NCI-H1105 treated with DMSO at 0.1 percent for 48 hours (cell line): ENCODE measurements at regions not wholly inside any gene's neighbourhood (a gene's known extent, or its start where the extent isn't known, plus 50 kb on each side); places are given as distances from the start of the nearest gene placed in this dataset.

ENCODE experiments used
- DNase-seq: peaks from one replicate; lab custom pipeline; 2025; lab: John Stamatoyannopoulos, UW

DNA sequence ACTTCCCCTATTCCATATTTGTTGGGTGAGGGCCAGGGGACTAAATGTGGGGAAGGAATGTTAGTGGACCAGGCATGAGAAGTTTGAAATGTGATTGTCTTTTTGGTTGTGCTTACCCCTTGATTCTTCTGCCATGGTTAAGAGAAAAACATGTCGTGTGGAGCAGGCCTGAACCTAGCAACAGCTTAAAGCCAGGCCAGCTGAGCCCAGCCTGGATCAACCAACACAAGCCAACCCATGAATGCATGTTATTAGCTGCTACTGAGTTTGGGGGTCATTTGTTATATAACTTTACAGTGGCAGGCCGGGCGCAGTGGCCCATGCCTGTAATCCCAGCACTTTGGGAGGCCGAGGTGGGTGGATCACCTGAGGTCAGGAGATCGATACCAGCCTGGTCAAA is 52.4 kb upstream of the TRIO start:
- no peak for DNase-seq

DNA sequence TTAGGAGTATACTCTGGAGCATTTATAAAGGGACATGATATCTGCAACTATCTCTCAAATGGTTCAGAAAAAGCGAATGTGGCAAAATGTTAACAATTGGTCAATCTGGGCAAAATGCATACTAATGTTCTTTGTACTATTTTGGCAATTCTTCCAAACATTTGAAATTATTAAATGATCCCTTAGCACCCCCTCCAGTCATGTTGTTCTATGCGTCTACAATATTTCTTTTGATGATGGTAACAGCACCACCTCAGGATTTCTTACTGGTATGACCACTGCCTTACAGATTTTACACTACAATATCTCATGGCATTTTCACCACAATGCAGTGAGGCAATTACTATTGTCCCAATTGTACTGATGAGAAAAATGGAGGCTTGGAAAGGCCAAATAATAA is 52.9 kb upstream of the TRIO start:
- DNase-seq: no peak

DNA sequence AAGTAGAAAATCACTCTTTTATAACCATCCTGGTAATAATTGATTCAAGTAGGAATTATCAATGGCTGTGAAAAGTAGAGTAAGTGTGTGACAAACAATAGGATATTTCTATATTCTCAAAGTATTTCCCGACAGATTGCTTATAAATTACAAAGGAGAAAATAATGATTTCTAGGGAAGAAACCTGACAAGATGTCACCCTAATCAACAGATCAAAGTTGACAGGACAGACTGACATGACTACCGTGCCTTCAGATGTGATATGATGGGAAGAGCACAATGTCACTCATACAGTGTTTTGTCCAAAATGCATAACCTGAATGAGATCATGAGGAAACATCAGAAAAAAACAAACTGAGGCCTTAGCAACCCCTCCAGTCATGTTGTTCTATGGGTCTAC is 53.9 kb upstream of the TRIO start:
- DNase-seq: no peak

DNA sequence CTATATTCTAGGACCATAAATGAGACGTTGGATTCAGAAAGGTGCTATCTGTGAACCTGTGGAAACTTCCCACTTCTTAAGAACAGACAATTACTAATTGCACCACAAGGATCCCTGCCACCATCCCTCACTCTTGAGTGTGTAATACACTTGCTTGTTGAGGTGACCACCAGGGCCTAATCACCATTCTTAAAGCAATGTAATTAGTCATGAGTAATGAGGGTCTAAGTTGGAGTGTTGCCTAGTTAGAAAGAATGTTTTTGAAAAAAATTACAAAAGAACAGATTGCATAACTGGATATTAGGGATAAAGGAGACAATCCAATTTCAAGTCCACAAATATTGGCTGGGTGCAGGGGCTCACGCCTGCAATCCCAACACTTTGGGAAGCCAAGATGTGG is 56.9 kb upstream of the TRIO start:
- no peak for DNase-seq

DNA sequence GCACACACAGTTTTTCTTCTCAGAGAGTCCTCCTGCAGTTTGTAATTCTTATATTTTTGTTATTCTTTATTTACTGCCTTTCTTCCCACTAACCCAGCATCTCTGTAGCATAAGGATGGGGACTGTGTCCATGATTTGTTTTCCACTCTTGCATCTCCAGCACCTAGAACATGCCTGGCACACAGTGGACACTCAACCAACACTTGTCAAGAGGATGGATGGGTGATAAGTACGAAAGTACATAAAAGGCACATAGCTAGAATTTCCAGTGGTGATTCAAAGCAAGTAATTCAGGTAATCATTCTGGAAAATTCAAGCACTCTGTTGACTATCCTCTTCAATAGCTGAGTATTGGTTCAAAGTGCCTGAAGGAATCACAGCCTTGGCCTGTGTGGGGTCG is 60.2 kb upstream of the TRIO start:
- DNase-seq: no peak

DNA sequence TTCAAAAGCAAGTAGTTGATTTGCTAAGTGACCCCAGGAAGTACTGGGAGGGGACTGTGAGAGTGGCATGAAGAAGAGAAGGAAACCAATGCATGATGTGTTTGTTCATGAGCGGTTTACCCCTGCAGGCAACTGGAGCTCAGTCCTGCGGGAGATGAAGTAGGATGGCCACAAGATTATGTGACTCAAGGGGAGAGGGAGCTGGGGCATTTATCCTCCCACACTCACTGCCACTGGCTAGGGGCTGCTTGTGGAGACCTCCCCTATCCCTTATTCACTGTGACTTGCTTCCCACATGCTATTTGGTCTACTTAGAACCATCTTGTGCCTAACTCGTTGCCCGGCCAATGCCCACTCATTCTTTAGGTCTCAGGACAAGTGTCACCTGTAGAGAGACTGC is 60.6 kb upstream of the TRIO start:
- no peak for DNase-seq

DNA sequence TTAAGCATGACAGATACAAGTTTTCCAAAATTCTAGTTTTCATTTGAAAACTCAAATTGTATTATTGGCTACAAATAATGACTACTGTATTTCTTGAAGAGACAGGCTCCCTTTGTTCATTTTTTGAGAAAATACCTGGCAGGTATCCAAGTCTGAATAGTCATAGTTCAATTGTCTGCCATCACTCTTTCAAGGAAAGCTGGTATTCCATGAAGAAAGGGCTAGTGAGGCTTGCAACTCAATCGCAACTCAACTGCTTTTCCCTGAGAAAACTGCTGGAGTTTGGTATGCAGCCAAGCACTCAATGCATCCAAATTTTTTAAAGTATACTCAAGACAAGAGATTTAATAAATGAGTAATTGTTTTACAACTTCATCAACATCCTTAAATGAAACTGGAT is 61.4 kb upstream of the TRIO start:
- no peak for DNase-seq

DNA sequence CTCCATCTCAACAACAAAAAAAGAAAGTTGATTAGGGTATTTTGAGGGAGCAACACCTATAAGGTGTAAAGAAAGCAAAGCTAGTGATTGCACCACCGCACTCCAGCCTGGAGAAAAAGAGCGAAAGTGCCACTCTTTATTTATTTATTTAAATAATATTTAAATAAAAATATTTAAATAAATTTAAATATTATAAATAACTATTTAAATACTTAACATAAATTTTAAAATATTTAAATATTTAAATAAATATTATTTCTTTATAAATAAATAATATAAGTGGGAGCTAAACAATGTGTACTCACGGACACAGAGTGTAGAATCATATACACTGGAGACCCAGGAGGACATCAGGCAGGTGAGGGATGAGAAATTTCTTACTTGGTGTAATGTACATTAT is 64.4 kb upstream of the TRIO start:
- DNase-seq: no peak

DNA sequence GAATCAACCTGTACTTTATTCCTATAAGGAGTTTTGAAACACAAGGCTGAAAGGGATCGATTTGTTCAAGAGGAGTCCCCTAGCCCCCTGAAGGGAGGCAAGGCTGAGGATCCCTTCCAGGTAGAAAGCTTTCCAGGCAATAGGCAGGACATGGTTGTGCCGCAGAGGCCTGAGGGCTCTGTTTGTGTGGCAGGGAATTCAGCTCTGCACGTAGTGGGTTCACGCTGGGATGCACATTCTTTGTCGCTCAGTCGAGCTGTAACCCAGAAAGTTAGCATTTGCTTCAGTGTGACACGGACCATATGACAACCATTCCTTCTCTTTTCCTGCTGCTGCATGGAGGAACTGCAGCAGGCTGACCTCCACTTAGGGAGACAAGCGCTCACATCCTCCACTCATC is 65.6 kb upstream of the TRIO start:
- DNase-seq: no peak

DNA sequence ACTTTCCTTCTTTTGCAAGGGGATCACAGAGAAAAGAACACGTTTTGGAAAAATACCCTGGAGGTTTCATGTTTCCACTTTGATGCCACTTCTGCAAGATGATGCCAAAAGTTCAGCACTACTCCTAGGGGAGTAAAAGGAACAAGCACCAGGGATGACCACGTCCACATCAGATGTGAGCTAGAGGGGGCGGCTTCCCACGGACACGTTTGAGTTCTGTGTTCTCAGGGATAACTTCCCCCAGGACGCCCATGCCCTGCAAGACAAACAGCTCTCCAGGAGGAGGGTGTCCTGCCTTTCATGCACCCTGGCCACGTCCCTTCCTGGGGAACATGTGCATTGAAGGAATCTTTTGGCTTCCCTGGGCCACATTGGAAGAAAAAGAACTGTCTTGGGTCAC is 66.6 kb upstream of the TRIO start:
- DNase-seq: no peak

DNA sequence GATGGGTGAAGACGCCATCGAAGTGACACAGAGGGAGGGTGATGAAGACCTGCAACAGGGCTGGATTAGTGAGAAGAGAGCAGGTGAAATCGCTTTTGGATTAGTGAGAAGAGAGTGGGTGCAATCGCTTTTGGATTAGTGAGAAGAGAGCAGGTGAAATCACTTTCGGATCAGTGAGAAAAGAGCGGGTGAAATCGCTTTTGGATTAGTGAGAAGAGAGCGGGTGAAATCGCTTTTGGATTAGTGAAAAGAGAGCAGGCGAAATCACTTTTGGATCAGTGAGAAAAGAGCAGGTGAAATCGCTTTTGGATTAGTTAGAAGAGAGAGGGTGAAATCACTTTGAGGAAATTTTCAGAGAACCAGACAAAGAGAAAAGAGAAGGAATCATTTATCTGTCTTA is 67.2 kb upstream of the TRIO start:
- no peak for DNase-seq

DNA sequence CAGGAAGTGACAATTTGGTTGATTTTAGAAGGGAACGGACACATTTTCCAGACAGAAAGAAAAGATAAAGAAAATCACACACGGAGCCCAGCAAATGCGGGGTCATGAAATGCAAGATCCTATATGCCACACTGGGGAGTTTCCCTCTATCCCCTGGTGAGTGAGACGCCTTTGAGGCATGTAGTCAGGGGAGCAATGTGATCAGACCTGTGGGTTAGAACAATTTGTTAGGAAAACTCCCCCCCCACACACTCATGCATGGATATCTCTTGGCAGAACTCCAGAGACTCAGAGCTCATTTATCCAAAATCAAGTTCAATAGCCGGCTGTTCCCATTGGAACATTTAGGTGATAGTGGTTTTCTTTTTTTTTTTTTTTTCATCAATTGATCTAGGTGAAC is 71.7 kb upstream of the TRIO start:
- DNase-seq: peak; percentile 8

DNA sequence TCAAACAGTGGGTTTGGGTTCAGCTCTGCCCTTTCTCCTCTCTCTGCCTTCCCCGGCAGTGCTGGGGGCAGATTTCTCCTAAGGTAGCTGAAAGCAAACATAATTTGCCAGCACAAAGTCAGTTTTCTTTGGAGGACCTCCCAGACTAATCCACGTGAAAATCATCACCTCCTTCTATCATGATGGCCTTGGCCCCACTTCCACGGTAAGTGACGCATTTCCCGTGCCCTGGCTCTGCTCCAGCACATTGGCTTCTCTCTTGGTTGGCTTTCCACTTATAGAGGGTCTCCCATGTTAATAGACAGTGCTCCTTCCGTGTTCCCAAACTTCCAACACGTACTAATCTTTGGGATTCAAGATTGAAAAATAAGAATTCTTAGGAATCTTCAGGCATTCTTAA is 74.1 kb upstream of the TRIO start:
- DNase-seq: no peak

DNA sequence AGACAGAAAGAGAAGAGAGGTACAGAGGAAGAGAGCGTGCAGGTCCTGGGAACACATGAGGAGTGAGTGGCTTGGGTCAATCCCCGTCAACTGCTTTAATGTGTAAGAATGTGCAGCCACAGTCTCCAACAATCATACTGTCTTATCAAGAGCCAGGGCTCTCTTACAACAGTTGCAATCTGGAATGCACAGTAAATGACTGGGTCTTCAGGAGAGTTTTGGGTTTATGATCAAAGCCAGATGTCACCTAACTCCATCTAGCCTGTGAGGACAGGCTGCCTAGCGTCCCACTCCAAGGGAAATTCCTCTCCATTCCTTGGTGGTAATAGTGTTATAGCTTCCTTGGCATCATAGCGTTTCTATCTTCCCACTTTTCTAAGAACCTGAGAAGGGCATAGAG is 75.0 kb upstream of the TRIO start:
- DNase-seq: no peak

DNA sequence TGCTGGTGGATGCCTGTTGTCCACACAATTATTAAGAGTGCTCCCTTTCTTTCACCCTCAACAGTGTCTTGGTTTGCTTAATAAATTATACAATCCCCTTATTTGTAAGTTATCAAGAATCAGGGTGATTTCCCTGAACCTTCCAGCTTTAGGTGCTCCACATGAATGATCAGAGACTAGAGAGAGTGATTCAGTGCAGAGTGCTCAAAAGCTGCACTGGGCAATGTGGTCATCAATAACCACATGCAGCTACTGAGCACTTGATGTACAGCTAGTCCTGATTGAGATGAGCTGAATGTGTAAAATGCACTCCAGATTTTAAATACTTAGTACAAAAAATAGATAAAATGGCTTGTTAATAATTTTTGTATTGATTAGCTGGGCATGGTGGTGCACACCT is 76.8 kb upstream of the TRIO start:
- DNase-seq: no peak

DNA sequence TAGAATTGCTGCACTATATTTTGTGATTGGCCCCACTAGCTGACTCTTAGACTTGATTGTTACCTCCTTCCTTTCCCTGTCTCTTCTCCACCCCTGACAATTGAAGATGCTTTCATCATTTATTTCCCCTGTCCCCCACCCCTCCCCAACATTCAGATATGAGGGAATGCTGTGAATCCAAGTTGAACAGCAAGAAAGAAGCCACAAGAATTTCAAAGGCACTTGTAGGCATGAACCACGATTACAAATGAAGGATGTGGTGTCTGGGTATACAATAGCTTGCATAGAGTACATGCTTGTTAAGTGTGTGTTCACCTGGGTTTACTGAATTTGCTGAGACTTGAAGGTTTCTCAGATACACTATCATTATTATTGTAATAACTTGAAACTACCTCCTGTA is 78.3 kb upstream of the TRIO start:
- DNase-seq: no peak

DNA sequence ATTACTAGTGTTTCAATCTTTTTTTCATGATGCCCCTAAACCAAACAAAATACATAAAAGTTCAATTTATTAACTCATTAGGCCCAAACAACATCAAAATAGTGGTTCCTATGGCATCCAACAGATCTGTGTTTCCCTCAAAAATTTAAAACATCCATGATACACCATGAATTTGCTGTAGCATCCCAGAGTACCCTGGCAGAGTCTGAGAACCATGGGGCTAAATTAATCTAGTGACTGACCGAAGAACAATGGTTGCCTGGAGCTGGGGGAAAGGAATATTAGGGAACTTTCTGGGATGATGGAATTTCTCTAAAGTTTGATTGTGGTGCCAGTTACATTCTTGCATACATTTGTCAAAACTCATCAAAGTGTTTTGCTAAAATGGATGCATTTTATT is 79.5 kb upstream of the TRIO start:
- no peak for DNase-seq

DNA sequence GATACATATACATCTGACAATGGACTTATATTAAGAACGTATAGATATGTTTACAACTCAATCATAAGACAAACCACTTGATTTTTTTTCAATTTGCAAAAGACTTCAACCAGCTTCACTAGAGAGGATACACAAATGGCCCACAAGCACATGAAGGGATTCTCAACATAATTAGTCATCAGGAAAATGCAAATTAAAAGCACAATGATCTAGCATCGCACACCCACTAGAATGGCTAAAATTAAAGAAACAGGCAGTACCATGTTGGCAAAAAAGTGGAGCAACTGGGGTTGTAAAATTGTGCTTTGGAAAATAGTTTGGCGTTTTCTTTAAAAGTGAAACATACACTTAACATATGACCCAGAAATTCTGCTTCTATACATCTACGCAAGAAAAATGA is 80.0 kb upstream of the TRIO start:
- DNase-seq: no peak

DNA sequence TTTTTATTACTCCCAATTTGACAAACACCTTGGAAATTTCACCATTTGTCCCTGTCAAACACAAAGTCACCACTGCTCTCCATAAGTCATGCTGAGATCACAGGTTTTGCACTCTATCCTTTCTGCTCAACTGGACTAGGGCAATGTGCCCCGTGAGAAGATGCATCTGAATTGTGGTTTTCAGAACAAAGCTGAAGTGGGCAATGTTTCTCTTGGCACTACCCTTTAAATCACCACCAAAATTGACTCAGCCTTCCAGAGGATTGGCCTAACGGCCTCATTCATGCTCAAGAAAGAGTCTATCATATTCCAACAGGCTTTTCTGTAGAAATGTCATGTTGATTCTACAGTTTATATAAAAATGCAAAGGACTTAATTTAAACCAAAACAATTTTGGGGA is 81.0 kb upstream of the TRIO start:
- DNase-seq: no peak

DNA sequence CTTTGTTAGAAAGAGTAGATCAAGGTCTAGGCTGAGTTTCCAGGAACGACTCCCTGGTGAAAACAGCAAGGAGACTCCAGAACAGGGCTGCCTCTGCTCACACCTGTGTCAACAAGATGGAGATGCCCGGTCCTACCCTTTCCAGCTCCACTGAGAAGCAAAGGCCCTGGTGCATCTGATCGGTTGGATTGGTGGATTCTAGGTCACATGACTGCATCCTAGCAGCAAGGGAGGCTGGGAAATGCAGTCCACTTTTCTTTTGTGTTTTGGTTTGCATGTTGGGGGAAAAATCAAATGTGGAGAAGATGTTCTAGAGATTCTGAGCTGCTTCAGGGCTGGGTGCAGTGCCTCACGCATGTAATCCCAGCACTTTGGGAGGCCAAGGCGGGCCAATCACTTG is 82.0 kb upstream of the TRIO start:
- DNase-seq: no peak

DNA sequence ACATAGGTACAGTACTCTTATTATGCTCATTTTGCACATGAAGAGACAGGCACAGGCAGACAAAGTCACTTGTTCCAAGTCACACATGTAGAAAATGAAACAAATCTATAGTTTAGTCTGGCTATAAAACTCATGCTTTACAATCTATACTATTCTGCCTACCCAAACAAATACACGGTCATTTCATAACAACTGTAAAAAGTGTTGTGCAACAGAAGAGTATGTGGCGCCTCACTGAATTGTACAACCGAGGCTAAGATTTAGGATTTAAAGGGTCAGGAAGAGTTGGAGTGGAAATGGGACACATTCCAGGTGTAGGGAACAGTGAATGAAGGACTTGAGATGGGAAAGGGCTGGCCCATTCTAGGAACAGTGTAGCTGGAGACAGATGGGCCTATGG is 82.9 kb upstream of the TRIO start:
- no peak for DNase-seq

DNA sequence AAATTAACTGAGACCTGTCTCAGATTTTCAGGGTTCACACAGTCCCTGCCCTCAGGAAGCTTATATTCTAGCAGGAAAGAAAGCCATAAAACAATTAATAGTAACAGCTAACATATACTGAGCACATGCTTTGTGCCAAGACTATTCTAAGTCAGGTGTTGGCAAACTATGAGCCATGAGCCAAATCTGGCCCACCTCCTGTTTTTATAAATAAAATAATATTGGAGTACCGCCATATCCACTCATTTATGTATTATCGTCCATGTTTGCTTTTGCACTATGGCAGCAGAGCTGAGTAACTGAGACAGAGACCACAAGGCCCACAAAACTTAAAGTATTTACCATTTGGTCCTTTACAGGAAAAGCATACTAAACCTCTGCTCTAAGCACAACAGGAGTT is 83.3 kb upstream of the TRIO start:
- DNase-seq: no peak

DNA sequence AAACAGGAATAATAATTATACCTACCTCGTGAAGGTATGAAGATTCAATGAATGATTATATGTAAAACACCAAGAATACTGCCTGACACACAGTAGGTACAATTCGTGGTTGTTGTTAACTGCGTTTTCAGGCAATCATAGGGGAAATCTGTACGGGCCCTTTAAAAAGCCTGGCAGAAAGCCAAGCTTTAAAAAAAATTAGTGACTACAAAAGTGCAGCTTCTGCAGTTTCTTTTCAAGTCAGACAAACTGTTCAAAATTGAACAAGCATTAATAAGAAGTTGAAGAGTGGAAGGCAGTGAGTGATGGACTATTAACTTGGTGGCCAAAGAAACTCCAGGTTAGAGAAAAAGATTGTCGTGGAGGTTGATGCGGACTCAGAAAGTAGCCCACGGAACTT is 85.9 kb upstream of the TRIO start:
- DNase-seq: no peak

DNA sequence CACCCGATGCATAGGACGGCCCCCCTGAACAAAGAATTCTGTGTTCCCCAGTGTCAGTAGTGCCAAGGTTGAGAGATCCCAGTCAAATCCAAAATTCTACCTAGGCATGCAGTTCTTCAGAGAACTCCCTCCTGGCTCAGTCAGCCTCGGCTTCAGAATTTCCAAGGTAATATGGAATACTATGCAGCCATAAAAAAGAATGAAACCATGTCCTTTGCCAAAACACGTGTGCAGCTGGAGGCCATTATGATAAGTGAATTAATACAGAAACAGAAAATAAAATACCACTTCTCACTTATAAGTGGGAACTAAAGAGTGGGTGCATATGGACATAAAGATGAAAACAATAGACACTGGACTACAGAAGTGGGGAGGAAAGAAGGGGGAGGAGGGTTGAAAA is 87.1 kb upstream of the TRIO start:
- DNase-seq: no peak
